Body of pancreas (tissue), 4 donors: ENCODE measurements at regions not wholly inside any gene's neighbourhood (a gene's known extent, or its start where the extent isn't known, plus 50 kb on each side); places are given as distances from the start of the nearest gene placed in this dataset.

Source experiments
- ATAC-seq: fragments of 150-250 bp; one replicate; pipeline ENCODE4 v1.9.1; 2016
- DNase-seq, 4 donors: peaks; one replicate each; pipeline ENCODE4 v3.0.0-alpha.2; 2019
- H3K27ac ChIP-seq, 4 donors: fragments of 200-600 bp; sonication (generic); 1 replicate in 3 of 4; 2 replicates in 1 of 4; pipeline versions ENCODE4 v1.5.1 to v1.6.1; 2016 to 2019; ENCODE audit warnings: mild to moderate bottlenecking in 1 of 4, mixed read lengths in 1 of 4, moderate library complexity in 1 of 4
- H3K27me3 ChIP-seq, 2 donors: fragments of 200-600 bp; sonication (generic); one replicate each; pipeline ENCODE4 v1.6.0; 2016; ENCODE audit warnings: mild to moderate bottlenecking in 1 of 2
- H3K36me3 ChIP-seq, 2 donors: fragments of 200-600 bp; sonication (generic); replicated peaks in 1 of 2; 2 replicates each; pipeline ENCODE4 v1.5.1; 2016; ENCODE audit warnings: low read depth in 2 of 2; ENCODE audit not compliant: insufficient read depth in 1 of 2
- H3K4me1 ChIP-seq: fragments of 200-600 bp; sonication (generic); one replicate; pipeline ENCODE4 v1.6.0; 2016
- H3K4me3 ChIP-seq, 2 donors: fragments of 200-600 bp; sonication (generic); 1 replicate in 1 of 2; 2 replicates in 1 of 2; pipeline ENCODE4 v1.5.1; 2016 to 2019
- H3K9me3 ChIP-seq, 3 donors: fragments of 200-600 bp; sonication (generic); 1 replicate in 2 of 3; 2 replicates in 1 of 3; pipeline ENCODE4 v1.5.1; 2016
- CTCF ChIP-seq, 7 experiments: fragments of 450-650 bp in 4 of 7; fragments of 200-600 bp in 3 of 7; sonication (generic) in 3 of 7; IDR thresholded peaks; one replicate each; pipeline ENCODE4 v1.5.1; 2016 to 2019; ENCODE audit warnings: antibody characterized with exemption in 7 of 7
- POLR2A ChIP-seq, 3 donors: fragments of 450-650 bp; IDR thresholded peaks; one replicate each; pipeline ENCODE4 v1.6.1; 2016; ENCODE audit warnings: antibody characterized with exemption in 3 of 3, mild to moderate bottlenecking in 2 of 3
- WGBS, 2 donors: methylation state at CpG; one replicate each; pipeline ENCODE4 v1.1.5; 2017; 5-methylcytosine and 5-hydroxymethylcytosine counted together
- intact Hi-C: fragments of 100-400 bp; cut with DNase I; formaldehyde crosslinking; loops from one replicate; pipeline ENCODE4 v1.15.1; 2023

- DNase-seq, result peak in 3 of 4 donors; percentile 19 to 38 (median 22)
- peak overlapping the region; percentile 35 to 75 (median 62) for H3K27ac ChIP-seq
Measured at GRCh38 chr13:72141855-72142519, 275.0 kb upstream of the DACH1 start.

DNA sequence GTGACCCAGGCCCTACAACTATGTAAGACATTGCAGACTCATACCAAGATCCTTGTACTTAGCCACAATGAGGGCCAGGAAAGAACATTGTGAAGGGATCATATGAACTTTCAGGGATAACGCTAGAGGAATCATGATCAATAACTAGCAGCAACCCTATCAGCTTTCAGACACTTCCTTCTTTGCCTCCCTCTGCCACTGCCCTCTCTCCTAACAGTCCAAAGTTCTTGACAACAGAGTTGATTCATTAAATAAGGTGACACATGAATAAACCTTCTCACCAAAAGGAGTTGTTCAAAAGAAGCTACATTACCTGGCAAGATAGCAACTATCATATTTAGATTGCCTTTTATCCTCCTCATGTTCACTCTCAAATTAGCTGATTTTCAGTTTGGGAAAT is 272.2 kb upstream of the DACH1 start:
- no peak overlapping the region for H3K4me3 ChIP-seq
- peak overlapping the region; percentile 8 to 79 (median 67) for H3K27ac ChIP-seq
- ATAC-seq, result peak; percentile 43
- H3K36me3 ChIP-seq, result no peaks in the 10 kb centered on the region
- DNase-seq, result peak in 2 of 4 donors; percentile 15 to 16
- intact Hi-C loops, result no loop called here
- H3K27me3 ChIP-seq, result no peaks in the 10 kb centered on the region
- H3K9me3 ChIP-seq, result no peaks in the 10 kb centered on the region
- H3K4me1 ChIP-seq, result peaks cover 49% of the 10 kb centered on the region
- no peak for TF ChIP-seq POLR2A (IDR thresholded peaks at IDR 0.05)
- 0% methylated on average over 1 of the region's 1 CpG for WGBS, 2 donors

More at GRCh38 chr13:72141855-72142519, 275.0 kb upstream of the DACH1 start:
- H3K27me3 ChIP-seq, result no peaks in the 10 kb centered on the region
- peak; percentile 71 for ATAC-seq
- H3K9me3 ChIP-seq, result no peaks in the 10 kb centered on the region
- TF ChIP-seq CTCF (IDR thresholded peaks at IDR 0.05) (no peak), POLR2A (IDR thresholded peaks at IDR 0.05) (no peak)
- WGBS, 2 donors, result 26 to 35% methylated on average over 3 of the region's 3 CpGs
- H3K36me3 ChIP-seq, result no peaks in the 10 kb centered on the region
- peaks cover 46% of the 10 kb centered on the region for H3K4me1 ChIP-seq
- H3K4me3 ChIP-seq, result no peak overlapping the region
- intact Hi-C loops, result no loop called here

- no peak overlapping the region for H3K27ac ChIP-seq
- 70 to 74% methylated on average over 2 of the region's 2 CpGs for WGBS, 2 donors
- ATAC-seq, result no peak
- no peaks in the 10 kb centered on the region for H3K9me3 ChIP-seq
- DNase-seq, result no peak
- peaks cover 7% of the 10 kb centered on the region for H3K4me1 ChIP-seq
- no peak for TF ChIP-seq CTCF (IDR thresholded peaks at IDR 0.05)
- no peak for TF ChIP-seq POLR2A (IDR thresholded peaks at IDR 0.05)
- intact Hi-C loops, result no loop called here
- no peak overlapping the region for H3K4me3 ChIP-seq
- no peaks in the 10 kb centered on the region for H3K27me3 ChIP-seq
- H3K36me3 ChIP-seq, result no peaks in the 10 kb centered on the region
Measured at GRCh38 chr13:72132075-72132474, 265.1 kb upstream of the DACH1 start.

DNA sequence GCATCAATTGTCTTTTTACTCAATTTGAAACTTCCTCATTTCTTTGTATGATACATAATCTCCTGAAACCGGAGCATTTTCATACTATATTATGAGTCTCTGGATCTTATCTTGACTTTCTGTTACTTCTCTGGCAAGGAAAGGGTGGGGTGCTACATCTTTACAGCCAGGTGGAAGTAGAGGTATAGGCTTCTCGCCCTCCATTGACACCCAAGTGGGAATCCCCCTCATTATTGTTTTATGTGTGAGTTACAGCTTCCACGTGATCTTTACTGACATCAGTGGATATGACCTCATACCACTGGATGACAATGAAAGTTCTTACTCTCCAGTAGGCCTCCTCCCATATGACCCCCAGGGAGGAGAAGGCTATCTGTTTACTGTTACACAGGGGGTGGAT is 262.1 kb upstream of the DACH1 start:
- TF ChIP-seq CTCF (IDR thresholded peaks at IDR 0.05), result no peak
- TF ChIP-seq POLR2A (IDR thresholded peaks at IDR 0.05), result no peak
- Histone ChIP-seq H3K4me3 (no peak overlapping the region), H3K27ac (no peak overlapping the region), H3K4me1 (peaks cover 18% of the 10 kb centered on the region), H3K27me3 (no peaks in the 10 kb centered on the region), H3K9me3 (no peaks in the 10 kb centered on the region), H3K36me3 (no peaks in the 10 kb centered on the region)
- no peak for ATAC-seq
- 57 to 64% methylated on average over 3 of the region's 3 CpGs for WGBS, 2 donors
- intact Hi-C loops, result no loop called here
- no peak for DNase-seq

DNA sequence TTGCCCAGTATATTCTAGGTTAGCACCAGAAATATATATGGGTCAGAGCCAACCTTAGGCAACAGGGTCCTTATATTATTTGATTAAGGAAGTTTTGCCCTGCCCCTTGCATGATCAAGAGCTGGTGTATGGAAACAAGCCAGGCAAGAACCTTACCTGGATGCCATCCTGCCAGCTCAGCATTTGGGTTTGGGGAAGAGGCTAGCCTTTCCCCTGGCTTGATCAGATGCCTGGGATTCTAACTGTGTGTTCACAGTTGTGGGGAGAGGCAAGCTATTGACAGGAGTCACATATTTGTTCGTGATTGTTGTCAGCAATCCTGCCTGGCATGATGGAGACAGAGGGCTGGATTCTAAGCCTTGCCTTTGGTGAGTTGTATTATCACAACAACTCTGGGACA is 260.0 kb upstream of the DACH1 start:
- ATAC-seq (peak; percentile 33), DNase-seq (no peak)
- peak overlapping the region in 2 of 4 donors; percentile 41 for H3K27ac ChIP-seq
- no peaks in the 10 kb centered on the region for H3K9me3 ChIP-seq
- no peaks in the 10 kb centered on the region for H3K27me3 ChIP-seq
- H3K4me3 ChIP-seq, result no peak overlapping the region
- peaks cover 18% of the 10 kb centered on the region for H3K4me1 ChIP-seq
- H3K36me3 ChIP-seq, result no peaks in the 10 kb centered on the region
- intact Hi-C loops, result no loop called here
- WGBS, 2 donors, result 26 to 33% methylated on average over 1 of the region's 1 CpG
- TF ChIP-seq POLR2A (IDR thresholded peaks at IDR 0.05) (no peak), CTCF (IDR thresholded peaks at IDR 0.05) (no peak)
